ENCODE measurements at regions not wholly inside any gene's neighbourhood (a gene's known extent, or its start where the extent isn't known, plus 50 kb on each side); places are given as distances from the start of the nearest gene placed in this dataset.

GRCh38 chr7:50166997-50167965, 74.2 kb upstream of the ZPBP start:
- ATAC-seq (peak; percentile 94), DNase-seq (peak; percentile 58)

GRCh38 chr7:50164559-50165170, 71.6 kb upstream of the ZPBP start:
- no peak for DNase-seq
- no peak for ATAC-seq

GRCh38 chr7:50160206-50160605, 67.2 kb upstream of the ZPBP start:
- DNase-seq, result no peak
- no peak for ATAC-seq

GRCh38 chr7:50159154-50159553, 66.1 kb upstream of the ZPBP start:
- ATAC-seq (no peak), DNase-seq (no peak)

- no peak for DNase-seq
- no peak for ATAC-seq
Observed at GRCh38 chr7:50156706-50157105, 63.7 kb upstream of the ZPBP start.

- DNase-seq, result no peak
- ATAC-seq, result peak; percentile 78
Observed at GRCh38 chr7:50156163-50156562, 63.1 kb upstream of the ZPBP start.

- ATAC-seq, result peak; percentile 68
- DNase-seq, result peak; percentile 52
Observed at GRCh38 chr7:50155755-50156154, 62.7 kb upstream of the ZPBP start.

- no peak for ATAC-seq
Observed at GRCh38 chr7:50153995-50154394, 60.9 kb upstream of the ZPBP start.

GRCh38 chr7:50153148-50153547, 60.1 kb upstream of the ZPBP start:
- ATAC-seq (no peak), DNase-seq (no peak)

More at GRCh38 chr7:50153995-50154394, 60.9 kb upstream of the ZPBP start:
- DNase-seq, result no peak

- no peak for DNase-seq
- no peak for ATAC-seq
Observed at GRCh38 chr7:50152486-50152885, 59.4 kb upstream of the ZPBP start.

GRCh38 chr7:50151661-50152060, 58.6 kb upstream of the ZPBP start:
- ATAC-seq (no peak), DNase-seq (no peak)

- ATAC-seq (no peak), DNase-seq (no peak)
Observed at GRCh38 chr7:50151001-50151400, 58.0 kb upstream of the ZPBP start.

GRCh38 chr7:50149369-50149768, 56.3 kb upstream of the ZPBP start:
- ATAC-seq (peak; percentile 42), DNase-seq (no peak)

- DNase-seq (no peak), ATAC-seq (peak; percentile 75)
Observed at GRCh38 chr7:50147951-50148808, 55.1 kb upstream of the ZPBP start.

GRCh38 chr7:50146692-50147091, 53.6 kb upstream of the ZPBP start:
- ATAC-seq (no peak), DNase-seq (no peak)

- no peak for DNase-seq
- no peak for ATAC-seq
Observed at GRCh38 chr7:50145801-50146338, 52.8 kb upstream of the ZPBP start.

GRCh38 chr7:50145226-50145625, 52.2 kb upstream of the ZPBP start:
- ATAC-seq, result no peak
- no peak for DNase-seq
